ENCODE measurements at regions not wholly inside any gene's neighbourhood (a gene's known extent, or its start where the extent isn't known, plus 50 kb on each side); places are given as distances from the start of the nearest gene placed in this dataset.

- TF ChIP-seq CTCF (conservative IDR thresholded peaks at IDR 0.05; ENCODE audit: low read depth, low read length), result no peak
- TF ChIP-seq EZH2 (IDR thresholded peaks at IDR 0.05; ENCODE audit: borderline replicate concordance, low read depth, low read length, poor library complexity, severe bottlenecking), result no peak
Measured at GRCh38 chr6:47144306-47144705, 102.2 kb upstream of the ADGRF1 start.

Data from A673 (cell line).